NCI-H2171 treated with DMSO at 0.1 percent for 48 hours (cell line): ENCODE measurements at regions not wholly inside any gene's neighbourhood (a gene's known extent, or its start where the extent isn't known, plus 50 kb on each side); places are given as distances from the start of the nearest gene placed in this dataset.

Experiments
- DNase-seq: peaks from one replicate; lab custom pipeline; 2025; lab: John Stamatoyannopoulos, UW

DNA sequence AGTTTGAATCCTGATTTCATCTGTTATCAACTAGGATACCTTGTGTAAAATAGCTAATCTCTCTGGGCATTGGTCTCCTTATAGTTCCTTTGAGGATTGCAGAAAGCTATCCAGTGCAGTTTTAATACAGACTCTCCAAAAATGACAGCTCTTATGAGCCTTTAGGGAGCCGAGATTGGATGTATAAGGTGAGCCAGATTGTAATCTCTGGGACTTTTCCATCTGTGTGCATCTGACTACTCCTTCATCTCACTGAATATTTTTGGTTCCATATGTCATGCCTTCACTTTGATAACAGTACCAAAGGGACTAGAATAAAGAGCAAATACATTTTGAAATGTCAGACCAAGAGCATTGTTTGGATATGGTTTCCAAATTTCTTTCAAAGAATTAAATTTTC is 367.2 kb downstream of the TMEM232 start:
- DNase-seq = no peak

DNA sequence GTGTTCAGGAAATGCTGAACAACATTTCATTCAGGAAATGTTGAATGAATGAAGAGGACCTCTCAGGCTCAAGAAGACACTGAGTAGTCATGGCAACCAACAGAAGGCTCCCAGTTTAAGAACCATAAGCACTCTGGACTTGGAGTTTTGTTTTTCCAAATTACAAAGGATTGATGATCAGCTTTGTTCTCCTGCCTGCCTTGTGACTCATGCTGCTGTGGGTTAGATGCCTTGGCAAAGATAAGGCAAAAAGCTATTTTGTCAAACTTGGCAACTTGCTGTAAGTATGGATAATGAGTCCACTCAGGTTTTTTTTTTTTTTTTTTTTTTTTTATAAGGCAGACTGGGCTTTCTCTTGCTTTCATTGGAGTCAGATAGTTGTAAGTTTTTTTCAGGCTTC is 365.0 kb downstream of the TMEM232 start:
- DNase-seq = no peak

GRCh38 chr5:110362261-110362660 is 364.2 kb downstream of the TMEM232 start:
- DNase-seq = no peak

DNA sequence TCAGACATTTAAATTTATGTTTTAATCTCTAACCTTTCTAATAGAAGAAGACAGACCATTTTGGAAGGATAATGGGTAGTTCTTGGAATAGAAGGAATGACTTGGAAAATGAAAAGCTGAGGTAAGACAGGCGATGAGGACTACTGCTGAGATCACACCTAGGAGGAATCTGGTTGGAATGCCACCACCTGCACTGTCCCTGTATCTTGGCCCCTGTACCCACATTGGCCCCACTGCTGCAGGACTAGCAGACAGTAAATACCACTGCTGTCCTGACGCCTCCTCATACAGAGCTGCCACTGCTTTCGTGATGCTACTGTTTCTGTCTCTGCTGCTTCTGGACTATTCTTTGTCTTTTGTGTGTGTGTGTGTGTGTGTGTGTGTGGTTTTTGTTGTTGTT is 359.8 kb downstream of the TMEM232 start:
- DNase-seq = no peak
